NCI-H187 (cell line): ENCODE measurements at regions not wholly inside any gene's neighbourhood (a gene's known extent, or its start where the extent isn't known, plus 50 kb on each side); places are given as distances from the start of the nearest gene placed in this dataset.
"Not testable (repeated sequence)": the region's sequence is repeated elsewhere in the genome, so short reads cannot be mapped to it uniquely, and the experiment has no call there.

Source experiments
- DNase-seq, 2 experiments: peaks; one replicate each; lab custom pipeline; 2025; lab: John Stamatoyannopoulos, UW

DNA sequence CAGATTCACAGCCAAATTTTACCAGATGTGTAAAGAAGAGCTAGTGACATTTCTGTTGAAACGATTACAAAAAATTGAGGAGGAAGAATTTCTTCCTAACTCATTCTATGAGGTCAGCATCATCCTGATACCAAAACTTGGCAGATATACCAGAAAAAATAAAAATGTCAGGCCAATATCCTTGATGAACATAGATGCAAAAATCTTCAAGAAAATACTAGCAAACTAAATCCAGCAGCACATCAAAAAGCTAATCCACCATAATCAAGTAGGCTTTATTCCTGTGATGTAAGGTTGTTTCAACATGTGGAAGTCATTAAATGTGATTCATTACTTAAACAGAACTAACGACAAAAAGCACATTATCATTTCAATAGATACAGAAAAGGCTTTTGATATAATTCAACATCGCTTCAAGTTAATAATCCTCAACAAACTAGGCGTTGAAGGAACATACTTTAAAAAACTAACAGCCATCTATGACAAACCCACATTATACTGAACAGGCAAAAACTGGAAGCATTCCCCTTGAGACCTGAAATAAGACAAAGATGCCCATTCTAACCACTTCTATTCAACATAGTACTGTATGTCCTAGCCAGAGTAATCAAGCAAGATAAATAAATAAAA lies 807.7 kb upstream of the ZWINT start:
- DNase-seq = no peak

GRCh38 chr10:57165671-57166070 lies 804.6 kb upstream of the ZWINT start:
- no peak for DNase-seq

GRCh38 chr10:57162231-57162630 lies 801.2 kb upstream of the ZWINT start:
- no peak for DNase-seq

GRCh38 chr10:57161157-57161556 lies 800.1 kb upstream of the ZWINT start:
- DNase-seq = no peak

DNA sequence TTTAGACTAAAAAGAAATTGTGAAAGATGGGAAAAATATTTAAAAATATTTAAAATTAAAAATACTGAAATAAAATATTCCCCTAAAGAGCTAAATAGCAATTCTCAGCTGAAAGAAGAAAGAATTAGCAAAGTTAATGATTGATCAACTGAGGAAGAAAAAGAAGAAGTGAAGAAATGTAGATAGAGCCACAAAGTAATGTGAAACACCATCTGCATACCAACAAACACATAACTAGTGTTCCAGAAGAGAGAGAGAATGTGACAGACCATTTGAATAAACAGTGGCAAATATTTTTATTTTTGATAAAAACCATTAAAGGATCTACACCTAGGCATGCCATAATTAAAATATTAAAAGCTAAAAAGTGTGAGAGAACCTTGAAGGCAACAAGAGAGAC lies 784.5 kb upstream of the ZWINT start:
- DNase-seq = no peak

GRCh38 chr10:57142925-57143576 lies 782.0 kb upstream of the ZWINT start:
- DNase-seq = no peak

GRCh38 chr10:57141708-57142107 lies 780.6 kb upstream of the ZWINT start:
- DNase-seq = no peak

- no peak for DNase-seq
These were observed 758.6 kb upstream of the ZWINT start for GRCh38 chr10:57119684-57120083.

GRCh38 chr10:57113545-57113944 lies 752.5 kb upstream of the ZWINT start:
- DNase-seq = no peak

DNA sequence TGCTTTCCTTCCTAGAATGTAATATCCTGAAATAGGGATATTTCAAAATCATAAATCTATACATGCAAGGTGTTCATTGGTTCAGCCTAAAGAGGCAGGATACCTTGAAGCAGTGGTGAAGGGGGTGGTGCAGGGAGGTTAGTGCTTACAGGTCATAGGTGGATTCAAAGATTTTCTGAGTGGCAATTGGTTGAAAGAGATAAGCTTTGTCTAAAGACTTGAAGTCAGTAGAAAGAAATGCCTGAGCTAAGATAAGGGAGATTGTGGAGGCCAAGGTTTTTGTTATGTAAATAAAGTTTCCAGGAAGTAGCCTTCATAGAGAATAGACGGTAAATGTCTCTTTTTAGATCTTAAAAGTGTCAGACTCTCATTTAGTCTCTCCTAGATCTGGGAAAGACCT lies 741.2 kb upstream of the ZWINT start:
- no peak for DNase-seq

DNA sequence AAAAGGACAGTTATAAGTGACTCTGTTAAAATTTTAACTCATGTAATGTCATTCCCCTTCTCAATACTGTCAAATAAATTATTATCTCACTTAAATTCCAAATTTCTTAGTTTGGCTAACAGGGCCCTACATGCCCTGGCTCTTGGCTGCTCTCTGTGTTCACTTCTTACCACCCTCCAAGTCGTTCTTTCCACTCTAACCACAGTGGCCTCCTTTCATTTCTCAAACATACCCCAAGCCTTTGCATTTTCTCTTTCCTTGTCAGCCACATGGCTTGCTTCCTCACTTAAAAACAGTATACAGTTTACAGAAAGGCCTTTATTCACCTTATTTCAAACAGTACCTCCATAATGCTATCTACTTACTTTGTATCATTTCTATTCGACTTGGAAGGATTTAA lies 737.1 kb upstream of the ZWINT start:
- no peak for DNase-seq

DNA sequence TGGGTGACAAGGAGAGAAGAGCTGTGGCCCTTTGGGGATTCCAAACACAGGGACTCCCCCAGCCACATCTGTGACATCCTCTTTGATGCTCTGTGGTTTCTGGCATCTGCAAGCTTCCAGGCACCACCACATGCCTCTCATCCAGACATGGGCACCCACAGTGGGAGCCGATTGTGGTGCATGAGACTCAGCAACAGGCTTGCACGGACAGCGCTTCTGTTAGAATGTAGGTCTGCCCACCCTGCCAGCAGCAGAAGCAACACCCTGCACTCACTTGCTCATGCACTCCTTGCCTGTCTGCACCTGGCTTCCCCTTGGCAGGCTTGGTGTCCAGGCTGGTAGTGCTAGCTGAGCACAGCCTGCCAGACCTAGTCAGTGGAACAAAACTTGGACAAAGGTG lies 735.0 kb upstream of the ZWINT start:
- DNase-seq = no peak

DNA sequence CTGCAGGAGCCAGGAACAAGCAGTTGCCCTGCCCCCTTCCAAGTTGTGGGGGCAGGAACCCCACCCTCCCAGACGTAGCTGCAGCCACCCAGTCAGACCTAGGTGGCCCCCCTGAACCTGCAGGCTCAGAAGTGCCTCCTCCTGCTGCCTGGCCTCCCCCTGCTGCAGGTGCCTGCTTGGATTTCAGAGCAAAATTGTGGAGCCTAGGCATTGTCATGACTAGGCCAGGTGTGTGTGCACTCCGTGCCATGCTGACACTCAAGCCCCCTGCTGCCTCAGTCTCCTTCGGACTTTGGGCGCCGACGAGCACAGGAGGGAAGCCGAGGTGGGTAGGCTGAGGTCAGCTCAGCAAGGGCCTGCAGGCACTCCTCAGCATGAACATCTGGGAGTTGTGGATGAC lies 733.9 kb upstream of the ZWINT start:
- DNase-seq = no peak

DNA sequence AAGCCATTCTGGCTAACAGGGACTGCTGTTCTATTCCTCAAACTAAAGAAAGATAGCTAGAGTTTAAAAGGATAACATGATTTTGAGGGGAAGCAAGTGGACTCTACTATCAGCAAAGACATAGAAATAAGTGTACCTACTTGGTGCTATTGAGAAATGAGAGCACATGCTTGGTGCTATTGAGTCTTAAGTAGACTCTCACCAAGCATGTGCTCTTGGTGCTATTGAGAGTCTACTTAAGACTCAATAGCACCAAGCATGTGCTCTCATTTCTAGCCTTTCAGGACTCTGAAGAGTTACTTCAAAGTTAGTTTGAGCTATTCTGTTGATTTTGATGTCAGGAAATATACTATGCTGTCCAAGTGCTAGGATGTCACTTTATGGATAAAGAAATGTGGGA lies 733.0 kb upstream of the ZWINT start:
- DNase-seq = no peak

DNA sequence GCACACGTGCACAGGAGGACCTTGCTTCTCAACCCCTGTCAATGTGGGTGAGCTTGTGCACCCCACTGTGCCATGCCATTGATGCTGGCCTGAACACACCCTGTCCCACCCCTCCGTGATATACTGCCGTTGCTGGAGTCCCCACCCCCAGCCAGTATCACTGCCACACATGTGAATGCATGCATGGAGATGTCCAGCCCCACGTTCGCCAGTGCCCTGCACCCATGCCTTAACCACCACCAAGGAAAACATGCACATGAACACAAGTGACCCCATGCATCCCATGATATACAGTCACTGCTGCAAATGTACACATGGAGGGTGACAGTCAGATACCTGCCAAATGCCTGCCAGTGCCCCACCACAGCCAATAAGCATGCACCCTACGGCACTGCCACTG lies 692.5 kb upstream of the ZWINT start:
- no peak for DNase-seq

- DNase-seq = no peak
These were observed 688.0 kb upstream of the ZWINT start for GRCh38 chr10:57049096-57049495.

DNA sequence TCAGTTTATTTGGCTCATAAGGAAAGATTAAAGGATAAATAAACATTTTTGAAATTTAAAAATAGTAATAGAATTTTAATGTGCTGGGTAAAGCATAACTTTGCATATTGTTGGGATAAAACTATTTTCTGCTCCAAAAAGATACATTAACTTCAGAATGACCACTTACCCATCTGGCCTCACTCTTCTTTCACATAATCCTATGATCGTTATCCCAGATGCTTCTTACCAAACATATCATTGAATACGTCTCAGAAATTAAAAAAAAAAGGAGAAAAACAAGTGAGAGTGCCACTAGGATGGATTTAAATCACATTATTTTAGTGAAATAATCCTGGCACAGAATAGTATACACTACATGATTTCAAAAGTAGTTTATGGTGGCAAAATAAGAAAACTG lies 677.5 kb upstream of the ZWINT start:
- DNase-seq = no peak

DNA sequence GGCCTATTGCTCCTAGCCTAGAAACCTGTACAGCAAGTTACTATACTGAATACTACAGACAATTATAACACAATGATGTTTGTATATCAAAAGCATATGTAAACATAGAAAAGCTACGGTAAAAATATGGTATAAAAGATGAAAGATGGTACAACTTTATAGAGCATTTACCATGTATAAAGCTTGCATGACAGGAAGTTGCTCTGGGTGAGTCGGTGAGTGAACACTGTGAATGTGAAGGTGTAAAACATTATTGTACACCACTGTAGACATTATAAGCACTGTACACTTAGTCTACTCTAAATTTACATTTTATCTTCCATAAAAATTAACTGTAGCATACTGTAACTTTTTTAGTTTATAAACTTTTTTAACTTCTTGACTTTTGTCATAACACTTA lies 674.3 kb upstream of the ZWINT start:
- DNase-seq = no peak

- not testable (repeated sequence) for DNase-seq
These were observed 671.2 kb upstream of the ZWINT start for GRCh38 chr10:57032301-57032700.

GRCh38 chr10:57031346-57031745 lies 670.3 kb upstream of the ZWINT start:
- no peak for DNase-seq

GRCh38 chr10:57026307-57026706 lies 665.2 kb upstream of the ZWINT start:
- DNase-seq = no peak

GRCh38 chr10:57023626-57024025 lies 662.6 kb upstream of the ZWINT start:
- DNase-seq = no peak

DNA sequence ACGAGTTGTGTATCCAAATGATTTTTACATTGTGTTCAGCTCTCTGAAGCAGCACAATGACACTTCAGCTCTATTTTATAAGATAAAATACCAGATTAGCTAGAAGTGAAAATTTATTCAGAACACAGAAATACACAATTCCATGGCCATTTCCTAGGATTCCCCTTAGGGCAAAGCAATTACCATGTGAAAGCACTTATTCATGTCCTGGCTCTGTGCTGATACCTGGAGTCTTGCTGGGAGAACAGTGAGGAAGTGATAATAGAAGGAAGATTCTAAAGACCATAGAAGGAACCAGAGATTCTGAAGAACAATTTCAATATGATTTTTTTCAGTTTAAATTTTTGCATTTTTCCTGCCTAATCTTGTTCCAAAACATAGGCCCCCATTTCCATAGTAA lies 657.4 kb upstream of the ZWINT start:
- DNase-seq = no peak

- no peak for DNase-seq
These were observed 656.4 kb upstream of the ZWINT start for GRCh38 chr10:57017356-57018037.
